WERI-Rb-1 (cell line): ENCODE measurements at regions not wholly inside any gene's neighbourhood (a gene's known extent, or its start where the extent isn't known, plus 50 kb on each side); places are given as distances from the start of the nearest gene placed in this dataset.

ENCODE experiments used
- DNase-seq: peaks from one replicate; pipeline ENCODE4 v3.0.0-alpha.2; 2020
- H3K27ac ChIP-seq: fragments of 250-450 bp; sonication (Bioruptor Pico); 2 replicates; pipeline ENCODE4 v1.5.1; 2020; ENCODE audit warnings: mild to moderate bottlenecking, moderate library complexity
- H3K27me3 ChIP-seq: fragments of 250-450 bp; sonication (Bioruptor Pico); 2 replicates; pipeline ENCODE4 v1.5.1; 2021; ENCODE audit warnings: mild to moderate bottlenecking, low read depth, moderate library complexity; ENCODE audit not compliant: insufficient read depth, severe bottlenecking
- H3K36me3 ChIP-seq: fragments of 250-450 bp; sonication (Bioruptor Pico); 2 replicates; pipeline ENCODE4 v1.5.1; 2020; ENCODE audit warnings: mild to moderate bottlenecking, moderate library complexity
- H3K4me3 ChIP-seq: 2 replicates; pipeline ENCODE4 v1.5.1; 2011; ENCODE audit warnings: low read depth, mild to moderate bottlenecking, control low read depth, low read length
- H3K9me3 ChIP-seq: fragments of 250-450 bp; sonication (Bioruptor Pico); 2 replicates; pipeline ENCODE4 v1.5.1; 2021; ENCODE audit warnings: mild to moderate bottlenecking, moderate library complexity; ENCODE audit not compliant: severe bottlenecking
- CTCF ChIP-seq: IDR thresholded peaks from 2 replicates; pipeline ENCODE4 v1.5.1; 2011; ENCODE audit warnings: low read depth, mild to moderate bottlenecking, control low read depth, inconsistent platforms, low read length

DNA sequence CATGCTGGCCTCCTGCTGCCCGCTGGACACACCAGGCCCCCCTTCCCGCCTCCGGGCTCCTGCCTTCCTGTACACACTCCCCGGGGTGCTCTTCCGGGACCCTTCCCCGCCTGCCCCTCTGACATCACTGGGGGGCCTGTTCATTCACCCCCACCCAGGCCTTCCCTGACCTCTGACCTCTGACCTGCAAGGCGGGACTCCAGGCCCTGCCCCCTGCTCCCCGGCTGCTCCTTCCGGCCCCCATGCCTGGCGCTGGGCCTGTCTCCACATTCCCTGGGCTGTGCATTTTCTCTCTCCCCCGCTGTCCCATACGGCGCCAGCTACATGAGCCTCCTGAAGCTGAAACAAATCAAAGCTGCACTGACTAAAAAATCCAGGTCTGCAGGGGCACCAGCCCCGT, 71.6 kb upstream of the GATA5 start:
- Histone ChIP-seq H3K27me3 (peaks cover 5% of the 10 kb centered on the region), H3K27ac (no peak overlapping the region)
- no peak for DNase-seq

DNA sequence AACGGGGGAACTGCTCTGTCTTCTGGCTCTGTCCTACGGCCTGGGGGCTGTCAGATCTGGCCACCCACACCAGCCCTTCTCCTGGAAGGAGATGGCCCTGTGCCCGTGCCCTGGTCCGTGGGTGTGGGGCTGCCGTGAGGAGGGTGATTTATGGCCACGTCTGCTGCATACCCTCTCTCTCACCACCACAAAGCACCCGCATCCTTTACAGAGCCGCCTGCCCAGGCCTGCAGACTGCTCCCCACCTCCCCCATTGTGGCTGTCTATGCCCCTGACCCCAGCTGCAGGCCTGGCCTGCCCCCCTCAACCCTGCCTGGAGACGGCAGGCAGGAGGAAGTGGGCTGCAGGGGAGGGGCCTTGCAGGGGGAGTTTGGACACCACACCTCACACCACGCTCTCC, 72.7 kb upstream of the GATA5 start:
- TF ChIP-seq CTCF, result no peak
- Histone ChIP-seq H3K4me3 (no peak overlapping the region), H3K27me3 (peaks cover 5% of the 10 kb centered on the region), H3K9me3 (peaks cover 6% of the 10 kb centered on the region), H3K36me3 (no peaks in the 10 kb centered on the region), H3K27ac (no peak overlapping the region)
- no peak for DNase-seq

More for the DNA sequence above, 71.6 kb upstream of the GATA5 start:
- no peaks in the 10 kb centered on the region for H3K36me3 ChIP-seq
- TF ChIP-seq CTCF, result no peak
- no peak overlapping the region for H3K4me3 ChIP-seq
- H3K9me3 ChIP-seq, result peaks cover 6% of the 10 kb centered on the region

- Histone ChIP-seq H3K36me3 (no peaks in the 10 kb centered on the region), H3K27me3 (peaks cover 5% of the 10 kb centered on the region), H3K4me3 (no peak overlapping the region), H3K27ac (no peak overlapping the region), H3K9me3 (peaks cover 6% of the 10 kb centered on the region)
- no peak for DNase-seq
- no peak for TF ChIP-seq CTCF
These were observed 73.2 kb upstream of the GATA5 start for GRCh38 chr20:62549029-62549428.

DNA sequence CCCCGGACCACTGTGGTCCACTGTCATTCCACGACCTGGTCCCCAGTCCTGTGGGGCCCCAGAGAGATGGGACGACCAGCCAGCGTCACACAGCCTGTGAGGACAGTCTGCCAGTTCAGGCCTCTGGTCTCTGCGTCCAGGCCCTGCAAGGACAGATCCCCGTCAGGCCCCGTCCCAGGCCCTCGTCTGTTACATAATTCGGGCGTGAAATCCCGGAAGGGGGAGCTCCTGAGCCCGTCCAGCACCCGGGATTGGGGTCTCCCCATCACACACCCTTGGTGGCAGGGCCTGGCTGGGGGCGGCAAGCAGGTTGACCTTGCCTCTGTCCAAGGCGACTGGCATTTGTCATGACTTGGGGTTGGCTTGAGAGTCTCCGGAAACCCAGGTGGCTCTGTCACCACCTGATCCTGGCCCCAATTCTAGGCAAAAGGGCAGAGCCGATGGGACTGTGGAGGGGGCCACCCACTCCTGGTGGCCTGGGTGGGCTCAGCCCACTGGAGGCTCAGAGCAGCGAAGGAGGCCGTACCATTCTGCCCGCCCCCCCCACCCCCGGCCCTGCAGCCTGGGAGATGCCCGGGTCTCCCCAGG, 73.8 kb upstream of the GATA5 start:
- Histone ChIP-seq H3K9me3 (peaks cover 3% of the 10 kb centered on the region), H3K27me3 (peaks cover 5% of the 10 kb centered on the region), H3K27ac (no peak overlapping the region), H3K4me3 (no peak overlapping the region), H3K36me3 (no peaks in the 10 kb centered on the region)
- no peak for DNase-seq
- TF ChIP-seq CTCF, result no peak

GRCh38 chr20:62550087-62550632, 74.4 kb upstream of the GATA5 start:
- Histone ChIP-seq H3K4me3 (peak overlapping the region; percentile 55), H3K36me3 (no peaks in the 10 kb centered on the region), H3K9me3 (no peaks in the 10 kb centered on the region), H3K27me3 (peaks cover 5% of the 10 kb centered on the region), H3K27ac (no peak overlapping the region)
- no peak for DNase-seq
- no peak for TF ChIP-seq CTCF
